Breast epithelium (tissue), 4 donors: ENCODE measurements at regions not wholly inside any gene's neighbourhood (a gene's known extent, or its start where the extent isn't known, plus 50 kb on each side); places are given as distances from the start of the nearest gene placed in this dataset.

Experiments used
- DNase-seq, 2 donors: peaks; one replicate each; pipeline ENCODE4 v3.0.0-alpha.2; 2019; ENCODE audit warnings: low spot score in 2 of 2
- H3K27ac ChIP-seq, 2 donors: fragments of 200-600 bp; sonication (generic) in 1 of 2; one replicate each; pipeline ENCODE4 v1.5.1; 2016 to 2019; ENCODE audit warnings: mild to moderate bottlenecking in 1 of 2
- H3K27me3 ChIP-seq, 2 donors: fragments of 200-600 bp; sonication (generic) in 1 of 2; one replicate each; pipeline versions ENCODE4 v1.5.1 to v1.6.0; 2017 to 2019; ENCODE audit warnings: control low read depth in 1 of 2, mild to moderate bottlenecking in 1 of 2
- H3K36me3 ChIP-seq: fragments of 200-600 bp; one replicate; pipeline ENCODE4 v1.5.1; 2019
- H3K4me1 ChIP-seq, 2 donors: fragments of 200-600 bp; sonication (generic); one replicate each; pipeline ENCODE4 v1.5.1; 2016 to 2019; ENCODE audit warnings: control low read depth in 1 of 2
- H3K4me3 ChIP-seq, 3 donors: fragments of 200-600 bp; sonication (generic); 1 replicate in 2 of 3; 2 replicates in 1 of 3; pipeline ENCODE4 v1.5.1; 2016 to 2019; ENCODE audit warnings: mild to moderate bottlenecking in 3 of 3, moderate library complexity in 2 of 3
- H3K9me3 ChIP-seq, 2 donors: fragments of 200-600 bp; sonication (generic) in 1 of 2; one replicate each; pipeline ENCODE4 v1.5.1; 2016 to 2019; ENCODE audit warnings: control low read depth in 1 of 2
- POLR2A ChIP-seq: fragments of 450-650 bp; IDR thresholded peaks from one replicate; pipeline ENCODE4 v1.6.1; 2016; ENCODE audit warnings: antibody characterized with exemption, mild to moderate bottlenecking, moderate library complexity
- POLR2AphosphoS5 ChIP-seq, 3 donors: sonication (generic); formaldehyde crosslinking; IDR thresholded peaks; one replicate each; pipeline ENCODE4 v1.6.1; 2017; ENCODE audit warnings: antibody characterized with exemption in 3 of 3
- intact Hi-C: fragments of 100-400 bp; cut with DNase I; formaldehyde crosslinking; loops from one replicate; pipeline ENCODE4 v1.15.1; 2023; ENCODE audit warnings: low total_unique reads
- TF ChIP-seq, protein P1 (sequence below), 3 donors: fragments of 450-650 bp; IDR thresholded peaks; one replicate each; pipeline ENCODE4 v1.5.1; 2016 to 2017; ENCODE audit warnings: antibody characterized with exemption in 3 of 3, mild to moderate bottlenecking in 3 of 3, moderate library complexity in 3 of 3

DNA sequence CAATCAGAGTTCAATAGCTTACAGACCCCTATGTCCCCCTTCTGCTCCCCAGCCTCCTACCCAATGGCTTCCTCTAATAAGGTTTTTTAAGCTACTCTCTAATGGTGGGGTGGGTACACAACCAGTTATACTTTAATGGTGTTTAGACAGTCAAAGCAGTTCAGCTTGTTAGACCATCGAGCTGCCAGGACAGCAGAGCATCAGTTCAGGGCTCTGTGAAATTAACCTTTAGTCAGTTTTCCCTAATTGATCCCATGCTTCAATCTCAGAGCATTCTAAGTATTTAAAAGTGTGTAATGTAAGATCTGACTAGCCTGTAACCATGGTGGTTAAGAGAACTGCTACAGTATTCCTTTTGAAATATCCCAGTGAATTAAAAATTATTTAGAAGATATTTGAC lies 107.2 kb upstream of the ZNF644 start:
- Histone ChIP-seq H3K36me3 (no peaks in the 10 kb centered on the region), H3K27ac (no peak overlapping the region), H3K4me3 (no peak overlapping the region), H3K27me3 (no peaks in the 10 kb centered on the region), H3K9me3 (no peaks in the 10 kb centered on the region), H3K4me1 (no peaks in the 10 kb centered on the region)
- intact Hi-C loops = no loop called here
- DNase-seq = no peak
- TF ChIP-seq POLR2AphosphoS5 (IDR thresholded peaks at IDR 0.05) = no peak
- TF ChIP-seq, protein P1, sequence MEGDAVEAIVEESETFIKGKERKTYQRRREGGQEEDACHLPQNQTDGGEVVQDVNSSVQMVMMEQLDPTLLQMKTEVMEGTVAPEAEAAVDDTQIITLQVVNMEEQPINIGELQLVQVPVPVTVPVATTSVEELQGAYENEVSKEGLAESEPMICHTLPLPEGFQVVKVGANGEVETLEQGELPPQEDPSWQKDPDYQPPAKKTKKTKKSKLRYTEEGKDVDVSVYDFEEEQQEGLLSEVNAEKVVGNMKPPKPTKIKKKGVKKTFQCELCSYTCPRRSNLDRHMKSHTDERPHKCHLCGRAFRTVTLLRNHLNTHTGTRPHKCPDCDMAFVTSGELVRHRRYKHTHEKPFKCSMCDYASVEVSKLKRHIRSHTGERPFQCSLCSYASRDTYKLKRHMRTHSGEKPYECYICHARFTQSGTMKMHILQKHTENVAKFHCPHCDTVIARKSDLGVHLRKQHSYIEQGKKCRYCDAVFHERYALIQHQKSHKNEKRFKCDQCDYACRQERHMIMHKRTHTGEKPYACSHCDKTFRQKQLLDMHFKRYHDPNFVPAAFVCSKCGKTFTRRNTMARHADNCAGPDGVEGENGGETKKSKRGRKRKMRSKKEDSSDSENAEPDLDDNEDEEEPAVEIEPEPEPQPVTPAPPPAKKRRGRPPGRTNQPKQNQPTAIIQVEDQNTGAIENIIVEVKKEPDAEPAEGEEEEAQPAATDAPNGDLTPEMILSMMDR (IDR thresholded peaks at IDR 0.05) = no peak
- no peak for TF ChIP-seq POLR2A

DNA sequence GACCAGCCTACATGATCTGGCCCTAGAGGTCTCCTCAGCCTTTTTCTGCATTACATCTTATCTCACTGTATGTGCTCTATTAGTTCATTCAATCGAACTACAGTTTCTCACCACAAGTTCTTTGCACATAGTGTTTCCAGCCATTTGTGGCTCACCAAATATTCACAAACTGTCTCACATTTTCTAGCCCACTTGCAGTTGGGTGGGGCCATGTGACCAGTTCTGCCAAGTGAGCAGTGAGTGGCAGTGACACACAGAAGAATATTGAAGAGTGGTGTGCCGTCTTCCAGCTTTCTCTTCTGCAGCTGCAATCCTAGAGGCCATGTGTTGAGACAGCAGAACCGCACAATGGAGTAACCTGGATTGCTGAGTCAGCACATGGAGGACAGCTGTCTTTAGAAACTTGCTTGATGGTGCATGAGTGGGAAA lies 103.2 kb upstream of the ZNF644 start:
- no peaks in the 10 kb centered on the region for H3K9me3 ChIP-seq
- no peaks in the 10 kb centered on the region for H3K27me3 ChIP-seq
- H3K4me3 ChIP-seq = no peak overlapping the region
- no peaks in the 10 kb centered on the region for H3K36me3 ChIP-seq
- no peaks in the 10 kb centered on the region for H3K4me1 ChIP-seq
- DNase-seq = no peak
- no peak for TF ChIP-seq POLR2AphosphoS5 (IDR thresholded peaks at IDR 0.05)
- TF ChIP-seq POLR2A = no peak
- TF ChIP-seq, protein P1 (IDR thresholded peaks at IDR 0.05) = no peak
- no peak overlapping the region for H3K27ac ChIP-seq
- intact Hi-C loops = no loop called here

DNA sequence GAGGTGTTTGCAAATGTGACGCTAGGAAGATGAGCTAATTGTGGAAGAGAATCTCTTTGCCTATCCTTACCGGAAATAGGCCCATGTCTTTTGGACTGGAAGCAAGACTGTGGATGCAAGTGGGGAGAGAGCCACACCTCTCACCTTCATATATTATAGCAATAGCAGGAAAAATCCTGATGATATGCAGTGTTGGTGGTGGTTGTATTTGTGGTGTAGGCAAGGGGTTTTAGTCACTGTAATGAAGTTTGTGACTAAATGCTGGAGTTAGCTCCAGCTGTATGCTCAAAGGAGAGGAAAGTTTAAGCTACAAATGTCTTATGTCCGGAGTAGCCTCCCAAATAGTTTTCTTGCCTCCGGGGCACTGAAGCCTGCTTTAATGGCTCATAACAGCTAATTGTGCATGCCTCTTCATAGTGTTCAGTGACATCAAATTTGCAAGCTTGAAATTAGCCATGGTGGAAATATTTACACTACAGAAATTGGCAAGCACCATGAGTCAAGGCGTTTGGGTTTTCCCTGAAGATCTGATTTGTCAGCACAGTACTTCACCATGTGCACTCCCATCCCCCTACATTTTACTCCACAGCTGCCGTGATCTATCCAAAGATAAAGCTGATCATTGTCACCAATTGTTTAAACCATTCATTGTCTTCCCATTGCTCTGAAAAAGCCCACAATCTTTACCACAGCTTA lies 102.6 kb upstream of the ZNF644 start:
- intact Hi-C loops = no loop called here
- Histone ChIP-seq H3K36me3 (no peaks in the 10 kb centered on the region), H3K4me1 (no peaks in the 10 kb centered on the region), H3K9me3 (no peaks in the 10 kb centered on the region), H3K27me3 (no peaks in the 10 kb centered on the region), H3K27ac (no peak overlapping the region), H3K4me3 (no peak overlapping the region)
- DNase-seq = no peak
- TF ChIP-seq POLR2AphosphoS5 (IDR thresholded peaks at IDR 0.05) = no peak
- no peak for TF ChIP-seq POLR2A
- TF ChIP-seq, protein P1 (IDR thresholded peaks at IDR 0.05) = no peak

- DNase-seq = no peak
- TF ChIP-seq POLR2AphosphoS5 (IDR thresholded peaks at IDR 0.05) = no peak
- no peak for TF ChIP-seq POLR2A
- TF ChIP-seq, protein P1 (IDR thresholded peaks at IDR 0.05) = no peak
- no peaks in the 10 kb centered on the region for H3K36me3 ChIP-seq
- no peaks in the 10 kb centered on the region for H3K9me3 ChIP-seq
- H3K27ac ChIP-seq = no peak overlapping the region
- H3K27me3 ChIP-seq = no peaks in the 10 kb centered on the region
- no peaks in the 10 kb centered on the region for H3K4me1 ChIP-seq
- intact Hi-C loops = no loop called here
- H3K4me3 ChIP-seq = no peak overlapping the region
These were observed 101.9 kb upstream of the ZNF644 start for GRCh38 chr1:91123773-91124172.

- DNase-seq = no peak
- intact Hi-C loops = no loop called here
- TF ChIP-seq POLR2AphosphoS5 (IDR thresholded peaks at IDR 0.05) (no peak), POLR2A (no peak)
- TF ChIP-seq, protein P1 (IDR thresholded peaks at IDR 0.05) = no peak
- Histone ChIP-seq H3K27ac (no peak overlapping the region), H3K36me3 (no peaks in the 10 kb centered on the region), H3K9me3 (no peaks in the 10 kb centered on the region), H3K4me3 (no peak overlapping the region), H3K4me1 (no peaks in the 10 kb centered on the region), H3K27me3 (no peaks in the 10 kb centered on the region)
These were observed 101.5 kb upstream of the ZNF644 start for GRCh38 chr1:91123319-91123718.
